SHP77 treated with DMSO at 0.1 percent for 48 hours (cell line): ENCODE measurements at regions not wholly inside any gene's neighbourhood (a gene's known extent, or its start where the extent isn't known, plus 50 kb on each side); places are given as distances from the start of the nearest gene placed in this dataset.
"Not testable (repeated sequence)": the region's sequence is repeated elsewhere in the genome, so short reads cannot be mapped to it uniquely, and the experiment has no call there.

Source experiments
- DNase-seq: peaks from one replicate; lab custom pipeline; 2025; lab: John Stamatoyannopoulos, UW

DNA sequence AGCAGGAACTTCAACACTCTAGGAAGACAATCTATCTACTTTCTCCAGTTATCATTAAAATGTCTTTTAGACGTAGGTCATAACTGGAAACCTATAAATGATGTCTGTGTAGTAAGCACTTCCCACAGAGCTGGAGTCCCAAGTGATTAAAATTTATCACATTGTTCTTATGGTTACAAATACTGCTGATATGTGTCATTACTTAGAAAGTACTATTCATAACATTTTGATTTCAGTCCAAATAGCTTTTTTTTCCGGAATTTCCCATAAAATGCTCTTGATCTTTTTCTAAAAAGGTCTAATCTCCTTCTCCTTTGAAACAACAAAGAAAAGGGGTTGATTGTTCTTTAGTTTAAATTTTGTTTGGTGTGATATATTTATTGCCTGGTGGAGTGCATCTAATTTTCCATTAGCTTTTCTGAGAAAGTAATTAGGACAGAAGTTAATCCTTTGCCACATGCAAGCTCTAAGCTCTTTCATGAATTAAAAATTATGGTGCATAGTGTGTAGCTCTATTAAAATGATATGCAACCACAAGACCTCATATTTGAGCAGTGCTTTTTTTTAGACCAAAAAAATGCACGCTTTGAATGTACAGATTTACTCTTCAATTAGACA, 132.7 kb upstream of the TCF21 start:
- DNase-seq = no peak

DNA sequence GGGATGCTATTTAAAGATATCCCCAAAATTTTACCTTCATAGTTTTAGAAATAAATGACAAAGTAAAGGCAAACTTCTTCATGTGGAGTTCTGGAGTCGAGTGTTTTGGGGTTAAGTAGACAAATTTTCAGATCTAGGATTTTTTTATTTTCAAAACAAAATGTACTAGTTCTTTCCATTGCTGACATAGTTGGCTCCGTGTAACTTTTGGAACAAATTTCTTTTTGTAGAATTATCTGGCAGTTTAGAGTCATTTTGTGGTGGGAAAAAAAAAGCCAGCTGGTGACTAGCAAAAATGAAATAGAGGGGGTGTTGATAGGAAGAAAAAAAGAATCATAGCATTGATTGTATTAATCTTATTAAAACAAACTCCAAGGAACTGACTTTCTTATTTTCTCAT, 131.6 kb upstream of the TCF21 start:
- no peak for DNase-seq

DNA sequence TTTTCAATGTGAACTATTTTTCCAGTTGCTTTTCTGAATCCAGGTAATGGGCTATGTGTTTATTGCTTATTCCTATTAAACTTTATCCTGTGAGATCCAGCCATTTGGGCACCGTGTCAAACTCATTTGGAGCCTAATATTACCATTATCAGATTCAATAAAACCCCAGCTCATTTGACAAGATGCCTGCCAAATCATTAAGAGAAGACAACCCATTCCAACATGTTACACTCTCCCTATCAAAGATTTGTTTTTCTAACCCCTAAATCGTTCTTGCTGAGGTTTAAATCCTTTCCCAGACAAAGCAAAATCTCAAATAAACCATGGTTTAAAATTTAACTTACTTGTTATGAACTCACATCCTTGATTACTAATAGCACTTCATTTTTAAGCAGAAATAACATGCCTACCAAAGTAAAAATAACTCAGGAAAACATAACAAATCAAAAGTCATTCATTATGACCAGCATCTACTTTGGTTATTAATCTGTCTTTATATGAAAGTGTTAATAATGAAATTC, 130.0 kb upstream of the TCF21 start:
- DNase-seq = no peak

DNA sequence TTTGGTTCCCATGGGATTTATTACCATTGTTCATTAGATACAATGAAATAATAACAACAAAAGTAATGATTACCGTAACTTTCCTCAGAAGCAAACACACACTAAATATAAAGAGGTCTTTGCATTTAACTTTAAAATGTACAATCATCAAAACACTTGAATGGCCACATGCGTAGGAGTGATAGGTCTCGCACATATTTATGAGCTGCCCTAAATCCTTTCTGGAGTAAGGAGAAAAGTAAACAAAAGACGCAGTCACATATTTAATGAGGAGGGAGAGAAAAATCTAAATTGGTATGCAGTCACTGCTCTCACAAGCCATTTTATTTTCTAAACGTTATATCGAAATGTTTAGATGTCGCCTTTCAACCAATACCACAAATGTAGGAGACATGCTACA, 129.4 kb upstream of the TCF21 start:
- DNase-seq = no peak

GRCh38 chr6:133761706-133762105, 127.2 kb upstream of the TCF21 start:
- DNase-seq = no peak

- DNase-seq = no peak
Measured at GRCh38 chr6:133764008-133764753, 124.7 kb upstream of the TCF21 start.

- no peak for DNase-seq
Measured at GRCh38 chr6:133764754-133765208, 124.1 kb upstream of the TCF21 start.

- no peak for DNase-seq
Measured at GRCh38 chr6:133767357-133767970, 121.4 kb upstream of the TCF21 start.

DNA sequence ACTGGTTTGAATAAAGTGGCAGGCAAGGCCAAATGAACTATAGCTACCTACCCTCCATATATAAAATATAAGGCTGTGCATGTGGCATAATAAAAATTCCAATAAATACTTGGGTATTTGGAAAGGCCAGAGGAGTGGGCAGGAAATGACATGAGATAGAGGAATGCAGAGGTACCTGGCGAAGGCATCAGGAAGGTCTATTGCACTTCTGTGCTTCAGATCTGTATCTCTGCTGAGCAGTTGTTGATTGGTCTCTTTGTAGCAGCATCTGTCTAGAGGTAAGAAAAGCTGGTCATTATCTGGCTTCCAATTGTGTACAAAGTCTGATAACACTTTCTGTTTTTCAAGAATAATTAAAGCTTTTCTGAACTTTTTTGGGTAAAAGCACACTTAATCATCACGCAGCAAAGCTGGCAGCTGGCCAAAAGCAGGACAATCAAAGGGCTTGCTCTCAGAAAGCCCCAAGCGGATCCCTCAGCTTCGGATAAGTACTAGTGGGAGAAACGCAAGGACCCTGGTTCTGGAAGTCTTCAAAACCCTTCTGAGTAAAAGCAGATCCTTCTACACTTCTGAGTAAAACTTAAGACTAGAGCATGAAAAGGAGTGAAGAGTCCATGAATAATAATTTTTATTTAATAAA, 120.1 kb upstream of the TCF21 start:
- no peak for DNase-seq

DNA sequence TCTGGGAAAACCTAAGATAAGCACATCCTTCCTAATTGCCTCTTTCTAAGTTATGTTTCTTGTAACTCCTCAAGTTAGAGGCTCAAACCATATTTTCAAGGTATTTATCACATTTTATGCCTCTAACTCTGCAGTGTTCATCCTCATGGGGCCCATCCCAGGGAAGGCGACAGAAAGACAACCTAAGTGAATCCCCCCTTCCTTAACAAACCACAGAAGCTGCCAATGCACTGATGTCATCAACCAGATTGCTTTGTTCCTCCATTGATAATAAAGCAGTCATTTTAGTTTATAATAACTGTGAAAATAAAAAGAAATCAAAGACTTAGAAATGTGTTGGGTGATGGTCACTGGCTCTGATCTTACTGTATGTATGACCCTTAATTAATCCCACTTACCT, 119.5 kb upstream of the TCF21 start:
- no peak for DNase-seq

DNA sequence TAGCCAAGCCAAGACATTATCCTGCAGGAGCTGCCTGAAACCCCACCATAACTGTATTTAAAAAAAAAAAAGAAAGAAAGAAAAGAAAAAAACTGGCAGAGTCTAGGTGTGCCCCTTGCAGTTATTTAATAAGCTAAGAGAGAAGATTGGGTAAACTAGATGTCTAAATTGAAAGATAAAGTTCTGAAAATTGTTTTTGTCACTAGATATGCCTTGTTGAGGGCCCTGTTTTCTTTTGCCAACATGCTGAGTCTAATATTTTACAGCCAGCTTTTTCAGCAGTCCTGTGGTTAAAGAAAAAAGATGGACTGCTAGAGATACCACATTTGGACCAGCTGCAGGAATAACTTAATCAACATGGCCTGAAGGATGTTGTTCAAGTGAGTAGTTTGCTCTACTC, 116.3 kb upstream of the TCF21 start:
- no peak for DNase-seq

DNA sequence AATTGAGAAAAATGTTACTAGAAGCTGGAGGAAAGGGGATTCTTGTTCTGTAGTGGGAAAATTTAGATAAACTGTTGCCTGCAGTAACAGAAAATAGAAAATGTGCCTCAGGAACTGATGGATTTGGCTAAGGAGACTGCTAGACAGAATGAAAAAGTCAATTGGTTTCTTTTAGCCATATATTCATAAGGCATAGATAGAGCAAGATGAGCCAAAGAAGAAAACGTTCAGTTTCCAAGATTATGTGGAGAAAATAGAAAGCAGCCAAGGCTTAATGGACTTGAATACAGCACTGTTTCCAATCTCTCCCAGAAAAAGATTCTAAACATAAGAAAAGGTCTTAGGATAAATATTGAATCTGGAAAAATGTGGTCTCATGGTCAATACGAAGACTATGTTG, 115.1 kb upstream of the TCF21 start:
- no peak for DNase-seq

DNA sequence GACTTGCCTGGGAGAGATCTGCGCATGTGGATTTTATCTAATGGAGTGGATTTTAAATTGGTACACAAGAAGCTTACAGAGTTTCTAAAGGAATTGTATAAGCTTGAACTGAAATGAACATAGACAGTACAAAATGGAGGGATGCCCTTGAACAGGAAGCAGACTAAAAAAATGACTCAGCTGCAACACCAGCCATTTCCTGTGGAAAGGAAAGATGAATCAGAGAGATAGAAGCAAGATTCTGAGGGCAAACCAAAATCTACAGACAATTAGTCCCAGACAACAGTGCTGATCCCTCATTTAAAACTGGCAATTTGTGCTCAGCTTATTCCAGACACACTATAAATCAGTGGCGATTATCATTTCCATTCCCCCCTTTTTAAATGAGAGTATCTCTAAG, 114.6 kb upstream of the TCF21 start:
- no peak for DNase-seq

DNA sequence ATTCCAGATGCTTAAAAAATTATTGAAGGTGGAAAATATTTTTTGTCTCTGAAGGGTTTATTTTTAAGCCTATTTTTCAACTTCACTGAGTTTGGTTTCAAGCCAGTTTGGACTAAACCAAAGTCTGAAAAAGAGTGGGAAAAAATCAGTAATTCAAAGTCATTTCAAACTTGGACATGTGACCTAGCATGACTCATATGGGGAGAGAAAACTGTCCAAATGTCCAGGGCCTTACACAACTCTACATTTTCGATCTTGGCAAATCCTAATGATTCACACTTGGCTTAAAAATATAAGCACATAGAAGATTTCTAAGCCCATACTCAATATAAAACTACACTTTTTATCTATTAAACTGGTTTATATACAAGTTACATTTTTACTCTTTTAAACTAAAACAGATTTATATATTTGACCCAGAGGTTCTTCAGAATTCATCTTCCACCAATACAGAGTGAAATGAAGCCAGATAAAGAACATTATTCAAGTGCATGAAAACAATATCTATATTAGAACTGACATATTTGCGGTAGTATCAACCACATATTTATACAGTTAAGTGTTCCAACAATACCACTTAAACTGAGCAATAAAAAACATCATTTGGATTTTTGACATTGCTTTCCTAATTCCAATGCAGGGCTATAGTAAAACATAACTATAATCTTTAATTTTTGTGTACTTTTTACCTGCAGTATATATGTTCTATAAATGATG, 110.3 kb upstream of the TCF21 start:
- no peak for DNase-seq

GRCh38 chr6:133779916-133780695, 108.8 kb upstream of the TCF21 start:
- DNase-seq = no peak

DNA sequence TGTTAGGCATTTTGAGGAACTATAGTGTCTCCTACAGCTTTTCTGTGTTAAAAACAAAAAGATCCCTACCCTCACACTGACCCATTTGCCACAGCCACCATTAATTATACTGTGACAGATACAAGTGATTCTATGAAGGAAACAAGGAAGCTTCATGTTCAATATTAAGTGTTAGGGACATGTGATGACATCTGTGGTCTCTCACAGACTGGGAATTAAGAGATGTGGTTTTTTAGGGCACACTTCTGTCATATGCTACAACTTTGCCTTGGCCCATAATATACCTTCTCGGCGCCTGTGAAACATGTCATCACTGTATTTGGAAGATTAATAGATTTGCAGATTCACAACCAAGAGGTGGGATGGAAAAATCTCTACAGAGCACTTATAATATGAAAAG, 102.9 kb upstream of the TCF21 start:
- no peak for DNase-seq

GRCh38 chr6:133787122-133787521, 101.8 kb upstream of the TCF21 start:
- DNase-seq = no peak

DNA sequence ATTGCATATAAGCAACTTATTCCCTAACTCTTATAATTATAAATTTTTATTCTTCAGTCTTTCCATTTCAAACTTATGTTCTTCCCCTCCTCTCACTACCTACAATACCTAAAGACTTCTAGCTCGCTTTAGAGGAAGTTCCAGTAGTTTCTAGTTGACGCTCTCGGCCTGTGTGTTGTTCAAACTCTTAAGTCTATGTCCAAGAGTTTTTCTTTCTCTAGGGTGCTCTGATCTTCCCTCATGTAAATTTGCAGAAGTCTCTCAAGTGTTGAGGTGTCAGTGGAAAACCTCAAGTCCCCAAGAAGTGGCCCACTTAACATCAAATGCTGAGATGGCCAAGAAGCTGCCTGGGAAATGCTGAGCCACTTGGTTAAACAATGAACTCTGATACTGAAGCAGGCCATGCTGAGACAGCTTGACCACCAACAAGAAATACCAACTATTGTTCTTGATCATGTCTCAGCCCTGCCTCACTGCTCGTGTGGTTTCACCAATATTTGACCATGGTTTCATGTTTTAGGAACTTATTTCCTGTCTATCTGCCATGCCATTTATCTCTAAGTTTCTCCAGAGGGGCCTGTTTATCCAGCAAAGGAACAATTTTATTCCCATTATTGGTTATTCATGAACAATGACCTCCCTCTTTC, 100.9 kb upstream of the TCF21 start:
- no peak for DNase-seq

- no peak for DNase-seq
Measured at GRCh38 chr6:133788556-133788955, 100.4 kb upstream of the TCF21 start.

- not testable (repeated sequence) for DNase-seq
Measured at GRCh38 chr6:133789449-133789848, 99.5 kb upstream of the TCF21 start.

GRCh38 chr6:133790756-133791155, 98.2 kb upstream of the TCF21 start:
- not testable (repeated sequence) for DNase-seq
